ENCODE measurements at regions not wholly inside any gene's neighbourhood (a gene's known extent, or its start where the extent isn't known, plus 50 kb on each side); places are given as distances from the start of the nearest gene placed in this dataset.

GRCh38 chr4:123327846-123328429, 68.7 kb upstream of the SPRY1 start (continued):
- TF ChIP-seq EP300 (IDR thresholded peaks at IDR 0.05; ENCODE audit: borderline replicate concordance in 1 of 2, control insufficient read depth in 1 of 2, low read depth in 2 of 2, low read length in 2 of 2) (no peak), E2F4 (IDR thresholded peaks at IDR 0.05; ENCODE audit: low read depth, low read length) (no peak), MYB (IDR thresholded peaks at IDR 0.05; ENCODE audit: borderline replicate concordance, low read depth, low read length) (no peak), LARP7 (IDR thresholded peaks at IDR 0.05) (no peak), NR2F1 (conservative IDR thresholded peaks at IDR 0.05) (no peak), JUND (IDR thresholded peaks at IDR 0.05; ENCODE audit: low read depth, low read length) (no peak), IKZF1 (conservative IDR thresholded peaks at IDR 0.05) (no peak), CREB1 (IDR thresholded peaks at IDR 0.05; ENCODE audit: low read depth) (no peak)

- no peak overlapping the region for H3K4me2 ChIP-seq (ENCODE audit: control insufficient read depth, insufficient read depth)
- FAIRE-seq = no peak
Measured at GRCh38 chr4:123338715-123339114, 57.9 kb upstream of the SPRY1 start.

More at GRCh38 chr4:123338715-123339114, 57.9 kb upstream of the SPRY1 start:
- POLR2A ChIA-PET = no interaction called here
- ATAC-seq (no peak), DNase-seq (ENCODE audit: low read depth, low spot score) (no peak)
- Histone ChIP-seq H3K4me3 (no peak overlapping the region), H3K27me3 (replicated peaks in 1 of 2; ENCODE audit: control insufficient read depth in 2 of 2, insufficient read depth in 2 of 2, low read length in 1 of 2) (no peaks in the 10 kb centered on the region), H3K79me2 (ENCODE audit: control insufficient read depth, insufficient read depth, low read length) (no peaks in the 10 kb centered on the region), H3K4me1 (ENCODE audit: control insufficient read depth, insufficient read depth, low read length) (no peaks in the 10 kb centered on the region), H3K27ac (ENCODE audit: control insufficient read depth, insufficient read depth) (no peak overlapping the region), H2AFZ (ENCODE audit: control insufficient read depth, low read depth, low read length) (no peak overlapping the region), H3K36me3 (ENCODE audit: control insufficient read depth in 2 of 2, insufficient read depth in 2 of 2, low read length in 1 of 2) (no peaks in the 10 kb centered on the region), H3K9me3 (replicated peaks; ENCODE audit: control insufficient read depth, insufficient read depth, low read length) (no peaks in the 10 kb centered on the region; the same call in 1 of the 3 replicates), H3K9ac (ENCODE audit: control insufficient read depth, insufficient read depth, low read length) (no peak overlapping the region), H4K20me1 (ENCODE audit: control insufficient read depth, insufficient read depth) (no peaks in the 10 kb centered on the region)
- BruUV-seq (replicated peaks) = no TSS peak
- in situ Hi-C loops (cut with MboI) (no loop called here), intact Hi-C loops (cut with micrococcal nuclease; ENCODE audit: unreplicated experiment) (no loop called here)
- 43% methylated on average over 7 of the region's 7 CpGs for WGBS (ENCODE audit: insufficient coverage, insufficient replicate concordance, low lambda C conversion rate, missing lambda C conversion rate)
- SMC1A ChIA-PET (ENCODE audit: uncharacterized antibody, unreplicated experiment) = no interaction called here
- RAD21 ChIA-PET (ENCODE audit: unreplicated experiment) = no interaction called here
- TF ChIP-seq ELK1 (IDR thresholded peaks at IDR 0.05; ENCODE audit: low read depth, low read length) = no peak
- no peak for TF ChIP-seq SUZ12 (IDR thresholded peaks at IDR 0.05; ENCODE audit: unreplicated experiment)
- no peak for TF ChIP-seq E2F4 (IDR thresholded peaks at IDR 0.05; ENCODE audit: low read depth, low read length)
- CTCF ChIA-PET = no interaction called here
